ENCODE measurements at regions not wholly inside any gene's neighbourhood (a gene's known extent, or its start where the extent isn't known, plus 50 kb on each side); places are given as distances from the start of the nearest gene placed in this dataset.

GRCh38 chr9:21669701-21670100 is 132.7 kb upstream of the MTAP start:
- DNase-seq (ENCODE audit: low read depth) = no peak

- DNase-seq (ENCODE audit: low read depth) = no peak
These were observed 132.1 kb upstream of the MTAP start for GRCh38 chr9:21670374-21670773.

- DNase-seq (ENCODE audit: low read depth) = no peak
These were observed 130.3 kb upstream of the MTAP start for GRCh38 chr9:21672140-21672539.

- no peak for DNase-seq (ENCODE audit: low read depth)
These were observed 129.7 kb upstream of the MTAP start for GRCh38 chr9:21672761-21673160.

- DNase-seq (ENCODE audit: low read depth) = no peak
These were observed 127.5 kb upstream of the MTAP start for GRCh38 chr9:21674894-21675293.

- no peak for DNase-seq (ENCODE audit: low read depth)
These were observed 125.0 kb upstream of the MTAP start for GRCh38 chr9:21677387-21677786.

GRCh38 chr9:21677834-21678233 is 124.6 kb upstream of the MTAP start:
- DNase-seq (ENCODE audit: low read depth) = no peak

- DNase-seq (ENCODE audit: low read depth) = no peak
These were observed 123.0 kb upstream of the MTAP start for GRCh38 chr9:21679432-21679831.

GRCh38 chr9:21680590-21680989 is 121.8 kb upstream of the MTAP start:
- no peak for DNase-seq (ENCODE audit: low read depth)

GRCh38 chr9:21681641-21682040 is 120.8 kb upstream of the MTAP start:
- DNase-seq (ENCODE audit: low read depth) = peak; percentile 80

GRCh38 chr9:21682381-21682780 is 120.1 kb upstream of the MTAP start:
- no peak for DNase-seq (ENCODE audit: low read depth)

GRCh38 chr9:21682981-21683380 is 119.5 kb upstream of the MTAP start:
- no peak for DNase-seq (ENCODE audit: low read depth)

GRCh38 chr9:21683484-21684175 is 118.8 kb upstream of the MTAP start:
- DNase-seq (ENCODE audit: low read depth) = no peak

GRCh38 chr9:21684231-21684630 is 118.2 kb upstream of the MTAP start:
- DNase-seq (ENCODE audit: low read depth) = no peak

GRCh38 chr9:21684831-21685362 is 117.5 kb upstream of the MTAP start:
- DNase-seq (ENCODE audit: low read depth) = no peak

- no peak for DNase-seq (ENCODE audit: low read depth)
These were observed 116.9 kb upstream of the MTAP start for GRCh38 chr9:21685502-21685901.

GRCh38 chr9:21686738-21687137 is 115.7 kb upstream of the MTAP start:
- no peak for DNase-seq (ENCODE audit: low read depth)

- DNase-seq (ENCODE audit: low read depth) = no peak
These were observed 115.1 kb upstream of the MTAP start for GRCh38 chr9:21687351-21687750.

- DNase-seq (ENCODE audit: low read depth) = peak; percentile 89
These were observed 114.0 kb upstream of the MTAP start for GRCh38 chr9:21688108-21689102.

- no peak for DNase-seq (ENCODE audit: low read depth)
These were observed 112.6 kb upstream of the MTAP start for GRCh38 chr9:21689854-21690253.

- DNase-seq (ENCODE audit: low read depth) = no peak
These were observed 111.9 kb upstream of the MTAP start for GRCh38 chr9:21690561-21690960.

- DNase-seq (ENCODE audit: low read depth) = no peak
These were observed 110.0 kb upstream of the MTAP start for GRCh38 chr9:21692390-21692789.

GRCh38 chr9:21694424-21694823 is 108.0 kb upstream of the MTAP start:
- no peak for DNase-seq (ENCODE audit: low read depth)
